VCaP (cell line): ENCODE measurements at regions not wholly inside any gene's neighbourhood (a gene's known extent, or its start where the extent isn't known, plus 50 kb on each side); places are given as distances from the start of the nearest gene placed in this dataset.

ENCODE experiments used
- H3K27ac ChIP-seq: fragments of 450-650 bp; 2 replicates; pipeline ENCODE4 v1.5.1; 2017
- CTCF ChIP-seq: fragments of 450-650 bp; conservative IDR thresholded peaks from 2 replicates; pipeline ENCODE4 v1.5.1; 2017; ENCODE audit warnings: mild to moderate bottlenecking, moderate library complexity

GRCh38 chr5:4337519-4337918 is 741.9 kb downstream of the IRX1 start:
- H3K27ac ChIP-seq = no peak overlapping the region
- TF ChIP-seq CTCF = no peak

GRCh38 chr5:4339949-4340348 is 744.3 kb downstream of the IRX1 start:
- no peak overlapping the region for H3K27ac ChIP-seq
- TF ChIP-seq CTCF = no peak

- no peak for TF ChIP-seq CTCF
- no peak overlapping the region for H3K27ac ChIP-seq
These were observed 750.2 kb downstream of the IRX1 start for GRCh38 chr5:4345850-4346249.

DNA sequence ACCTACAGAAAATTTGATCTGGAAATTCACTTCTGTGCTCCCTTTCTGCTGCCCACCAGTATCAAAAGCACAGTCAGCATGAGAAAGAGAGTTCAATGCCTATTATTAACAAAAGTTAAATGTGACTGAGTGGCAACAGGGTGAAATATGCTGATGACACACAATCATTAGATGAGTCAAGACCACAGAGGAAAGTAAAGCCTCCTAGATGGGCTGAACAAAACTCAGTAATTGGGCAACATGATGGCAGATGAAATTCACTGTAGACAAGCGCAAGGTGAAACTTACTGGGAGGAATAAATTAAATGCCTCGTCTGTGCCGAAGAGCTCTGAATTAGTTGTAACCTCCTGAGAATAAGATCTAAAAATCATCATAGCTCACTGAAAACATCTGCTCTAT is 752.8 kb downstream of the IRX1 start:
- TF ChIP-seq CTCF = no peak
- H3K27ac ChIP-seq = no peak overlapping the region

DNA sequence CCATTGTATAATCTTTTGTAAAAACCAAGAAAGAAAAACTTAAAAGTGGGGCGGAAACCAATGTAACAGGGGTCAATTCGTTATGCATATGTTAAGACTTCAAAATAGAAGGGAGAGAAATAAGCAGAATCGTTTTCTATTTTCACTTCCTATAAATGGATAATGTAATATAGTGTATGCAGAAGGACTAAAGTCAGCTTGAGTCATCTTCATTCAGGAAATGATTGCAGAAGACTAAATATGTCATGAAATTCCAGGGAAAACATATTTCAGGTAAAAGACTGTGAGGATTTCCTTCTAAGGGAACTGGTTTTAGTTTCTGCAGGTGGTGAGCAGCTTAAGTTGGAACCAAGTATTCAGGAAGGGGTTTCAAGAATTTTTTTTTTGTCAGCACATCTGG is 753.3 kb downstream of the IRX1 start:
- H3K27ac ChIP-seq = no peak overlapping the region
- TF ChIP-seq CTCF = no peak

- no peak overlapping the region for H3K27ac ChIP-seq
- TF ChIP-seq CTCF = no peak
These were observed 760.6 kb downstream of the IRX1 start for GRCh38 chr5:4356201-4356600.

DNA sequence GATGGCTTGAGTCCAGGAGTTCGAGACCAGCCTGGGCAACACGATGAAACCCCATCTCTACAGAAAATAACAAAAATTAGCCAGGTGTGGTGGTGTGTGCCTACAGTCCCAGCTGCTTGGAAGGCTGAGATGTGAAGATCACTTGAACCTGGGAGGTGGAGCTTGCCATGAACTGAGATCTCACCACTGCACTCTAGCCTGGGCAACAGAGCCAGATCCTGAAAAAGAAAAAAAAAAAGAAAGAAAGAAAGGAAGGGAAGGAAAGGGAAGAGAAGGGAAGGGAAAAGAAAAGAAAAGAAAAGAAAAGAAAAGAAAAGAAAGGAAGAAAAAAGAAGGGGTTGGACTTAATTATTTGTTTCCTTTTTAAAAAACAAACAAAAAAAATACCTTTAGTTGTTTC is 764.2 kb downstream of the IRX1 start:
- no peak overlapping the region for H3K27ac ChIP-seq
- TF ChIP-seq CTCF = no peak

- H3K27ac ChIP-seq = no peak overlapping the region
- no peak for TF ChIP-seq CTCF
These were observed 766.1 kb downstream of the IRX1 start for GRCh38 chr5:4361753-4362152.
